Neural cell (in vitro differentiated cells): ENCODE measurements at regions not wholly inside any gene's neighbourhood (a gene's known extent, or its start where the extent isn't known, plus 50 kb on each side); places are given as distances from the start of the nearest gene placed in this dataset.

Experiments
- H2AFZ ChIP-seq: fragments of 200-600, 300-800 bp; sonication (generic), shearing (Covaris generic); 2 replicates; pipeline ENCODE4 v1.6.0; 2014; ENCODE audit warnings: low read depth, mild to moderate bottlenecking, antibody characterized with exemption, low read length, moderate library complexity
- H3F3A ChIP-seq: fragments of 200-600 bp; shearing (Covaris generic); 2 replicates; pipeline ENCODE4 v1.6.1; 2016; ENCODE audit warnings: mild to moderate bottlenecking, moderate library complexity, mixed read lengths, antibody characterized with exemption, low read length; ENCODE audit not compliant: insufficient read depth, poor library complexity, severe bottlenecking
- H3K27ac ChIP-seq: fragments of 200-600, 300-800 bp; sonication (generic), shearing (Covaris generic); 2 replicates; pipeline ENCODE4 v1.5.1; 2014; ENCODE audit warnings: mild to moderate bottlenecking, low read length, moderate library complexity
- H3K27me3 ChIP-seq: fragments of 300-800, 200-600 bp; sonication (generic), shearing (Covaris generic); 2 replicates; pipeline ENCODE4 v1.6.0; 2014; ENCODE audit warnings: mild to moderate bottlenecking, low read depth, low read length, moderate library complexity; ENCODE audit not compliant: insufficient read depth
- H3K36me3 ChIP-seq: fragments of 300-800, 200-600 bp; sonication (generic), shearing (Covaris generic); 2 replicates; pipeline ENCODE4 v1.5.1; 2014; ENCODE audit warnings: mild to moderate bottlenecking, antibody characterized with exemption, low read length, moderate library complexity; ENCODE audit not compliant: insufficient read depth
- H3K4me2 ChIP-seq: fragments of 300-800, 200-600 bp; sonication (generic), shearing (Covaris generic); 2 replicates; pipeline ENCODE4 v1.6.0; 2014; ENCODE audit warnings: mild to moderate bottlenecking, low read length
- H3K4me3 ChIP-seq: fragments of 300-800, 200-600 bp; sonication (generic), shearing (Covaris generic); 2 replicates; pipeline ENCODE4 v1.5.1; 2014; ENCODE audit warnings: mild to moderate bottlenecking, low read length, moderate library complexity
- H3K79me2 ChIP-seq: fragments of 200-600 bp; shearing (Covaris generic); replicated peaks from 2 replicates; pipeline ENCODE4 v1.6.0; 2014; ENCODE audit warnings: mild to moderate bottlenecking, low read length, moderate library complexity; ENCODE audit not compliant: insufficient read depth
- H3K9ac ChIP-seq: fragments of 300-800, 200-600 bp; sonication (generic), shearing (Covaris generic); 2 replicates; pipeline ENCODE4 v1.6.1; 2016; ENCODE audit warnings: mild to moderate bottlenecking, low read length, mixed read lengths
- H3K9me2 ChIP-seq: fragments of 200-600 bp; shearing (Covaris generic); 2 replicates; pipeline ENCODE4 v1.6.1; 2016; ENCODE audit warnings: mild to moderate bottlenecking, low read length, mixed read lengths; ENCODE audit not compliant: insufficient read depth
- H3K9me3 ChIP-seq: fragments of 200-600, 300-800 bp; sonication (generic), shearing (Covaris generic); 2 replicates; pipeline ENCODE4 v1.6.1; 2016; ENCODE audit warnings: mild to moderate bottlenecking, mixed run types, low read length, moderate library complexity, mixed read lengths
- H4K20me1 ChIP-seq: fragments of 200-600 bp; shearing (Covaris generic); 2 replicates; pipeline ENCODE4 v1.6.1; 2016; ENCODE audit warnings: mild to moderate bottlenecking, mixed run types; ENCODE audit not compliant: insufficient read depth
- EP300 ChIP-seq: fragments of 450-650 bp; conservative IDR thresholded peaks from 2 replicates; pipeline ENCODE4 v1.6.1; 2014; ENCODE audit warnings: antibody characterized with exemption, mild to moderate bottlenecking, moderate library complexity; ENCODE audit not compliant: poor library complexity, severe bottlenecking
- EZH2 ChIP-seq: fragments of 200-600, 300-800 bp; shearing (Covaris generic), sonication (generic); IDR thresholded peaks from 2 replicates; pipeline ENCODE4 v1.6.1; 2014; ENCODE audit warnings: antibody characterized with exemption, low read length, borderline replicate concordance, mild to moderate bottlenecking; ENCODE audit not compliant: insufficient read depth, poor library complexity, severe bottlenecking
- MXI1 ChIP-seq: fragments of 450-650 bp; conservative IDR thresholded peaks from 2 replicates; pipeline ENCODE4 v1.6.1; 2014; ENCODE audit warnings: antibody characterized with exemption, mild to moderate bottlenecking; ENCODE audit not compliant: poor library complexity, severe bottlenecking
- POLR2AphosphoS5 ChIP-seq: IDR thresholded peaks from 2 replicates; pipeline ENCODE4 v1.6.1; 2012
- RAD21 ChIP-seq: fragments of 450-650 bp; conservative IDR thresholded peaks from 2 replicates; pipeline ENCODE4 v1.6.1; 2014; ENCODE audit warnings: antibody characterized with exemption, mild to moderate bottlenecking, moderate library complexity
- SMC3 ChIP-seq: fragments of 450-650 bp; conservative IDR thresholded peaks from 2 replicates; pipeline ENCODE4 v1.6.1; 2014; ENCODE audit warnings: antibody characterized with exemption, mild to moderate bottlenecking, moderate library complexity; ENCODE audit not compliant: poor library complexity
- TAF1 ChIP-seq: IDR thresholded peaks from 2 replicates; pipeline ENCODE4 v1.6.1; 2012; ENCODE audit warnings: low read depth
- TF ChIP-seq, protein P1 (sequence below): fragments of 450-650 bp; IDR thresholded peaks from 2 replicates; pipeline ENCODE4 v1.5.1; 2014; ENCODE audit warnings: antibody characterized with exemption, mild to moderate bottlenecking, moderate library complexity; ENCODE audit not compliant: poor library complexity, severe bottlenecking
- TF ChIP-seq, protein P2 (sequence below): IDR thresholded peaks from 2 replicates; pipeline ENCODE4 v1.6.1; 2012; ENCODE audit warnings: borderline replicate concordance

DNA sequence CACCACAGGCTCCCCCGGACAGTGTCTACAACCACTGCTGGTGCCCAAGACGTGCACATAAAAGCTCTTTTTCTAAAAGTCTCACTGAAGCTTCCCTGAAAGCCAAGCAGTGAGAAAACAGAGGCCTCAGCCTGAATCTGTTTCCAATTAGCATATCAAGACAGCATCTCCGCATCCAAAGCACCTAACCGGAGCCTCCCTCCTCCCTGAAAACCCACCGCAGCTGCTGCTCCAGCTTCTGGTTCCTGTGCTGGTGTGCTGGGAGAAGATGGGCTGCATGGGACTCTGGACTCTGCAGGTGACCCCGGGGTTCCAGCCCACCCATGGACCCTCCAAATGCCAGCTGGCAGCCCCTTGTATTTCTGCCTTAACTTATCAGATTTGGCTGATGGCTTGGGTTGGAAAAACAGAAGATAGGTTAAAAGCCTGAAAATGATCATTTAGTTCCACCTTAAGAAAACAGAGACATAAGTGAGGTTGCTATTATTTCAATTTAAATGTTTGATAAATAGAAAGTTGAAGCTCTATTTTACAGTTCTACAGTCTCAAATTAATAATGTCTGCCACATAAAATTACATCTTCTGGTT is 103.3 kb downstream of the TMEM18 start:
- Histone ChIP-seq H3K9me2 (no peaks in the 10 kb centered on the region), H3K9ac (no peak overlapping the region), H2AFZ (no peak overlapping the region), H4K20me1 (no peaks in the 10 kb centered on the region), H3K4me3 (no peak overlapping the region), H3K79me2 (no peaks in the 10 kb centered on the region), H3K27ac (no peak overlapping the region), H3F3A (no peaks in the 10 kb centered on the region), H3K4me2 (no peak overlapping the region), H3K9me3 (no peaks in the 10 kb centered on the region), H3K36me3 (no peaks in the 10 kb centered on the region), H3K27me3 (no peaks in the 10 kb centered on the region)
- no peak for TF ChIP-seq TAF1
- TF ChIP-seq, protein P1, sequence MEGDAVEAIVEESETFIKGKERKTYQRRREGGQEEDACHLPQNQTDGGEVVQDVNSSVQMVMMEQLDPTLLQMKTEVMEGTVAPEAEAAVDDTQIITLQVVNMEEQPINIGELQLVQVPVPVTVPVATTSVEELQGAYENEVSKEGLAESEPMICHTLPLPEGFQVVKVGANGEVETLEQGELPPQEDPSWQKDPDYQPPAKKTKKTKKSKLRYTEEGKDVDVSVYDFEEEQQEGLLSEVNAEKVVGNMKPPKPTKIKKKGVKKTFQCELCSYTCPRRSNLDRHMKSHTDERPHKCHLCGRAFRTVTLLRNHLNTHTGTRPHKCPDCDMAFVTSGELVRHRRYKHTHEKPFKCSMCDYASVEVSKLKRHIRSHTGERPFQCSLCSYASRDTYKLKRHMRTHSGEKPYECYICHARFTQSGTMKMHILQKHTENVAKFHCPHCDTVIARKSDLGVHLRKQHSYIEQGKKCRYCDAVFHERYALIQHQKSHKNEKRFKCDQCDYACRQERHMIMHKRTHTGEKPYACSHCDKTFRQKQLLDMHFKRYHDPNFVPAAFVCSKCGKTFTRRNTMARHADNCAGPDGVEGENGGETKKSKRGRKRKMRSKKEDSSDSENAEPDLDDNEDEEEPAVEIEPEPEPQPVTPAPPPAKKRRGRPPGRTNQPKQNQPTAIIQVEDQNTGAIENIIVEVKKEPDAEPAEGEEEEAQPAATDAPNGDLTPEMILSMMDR: no peak
- TF ChIP-seq, protein P2, sequence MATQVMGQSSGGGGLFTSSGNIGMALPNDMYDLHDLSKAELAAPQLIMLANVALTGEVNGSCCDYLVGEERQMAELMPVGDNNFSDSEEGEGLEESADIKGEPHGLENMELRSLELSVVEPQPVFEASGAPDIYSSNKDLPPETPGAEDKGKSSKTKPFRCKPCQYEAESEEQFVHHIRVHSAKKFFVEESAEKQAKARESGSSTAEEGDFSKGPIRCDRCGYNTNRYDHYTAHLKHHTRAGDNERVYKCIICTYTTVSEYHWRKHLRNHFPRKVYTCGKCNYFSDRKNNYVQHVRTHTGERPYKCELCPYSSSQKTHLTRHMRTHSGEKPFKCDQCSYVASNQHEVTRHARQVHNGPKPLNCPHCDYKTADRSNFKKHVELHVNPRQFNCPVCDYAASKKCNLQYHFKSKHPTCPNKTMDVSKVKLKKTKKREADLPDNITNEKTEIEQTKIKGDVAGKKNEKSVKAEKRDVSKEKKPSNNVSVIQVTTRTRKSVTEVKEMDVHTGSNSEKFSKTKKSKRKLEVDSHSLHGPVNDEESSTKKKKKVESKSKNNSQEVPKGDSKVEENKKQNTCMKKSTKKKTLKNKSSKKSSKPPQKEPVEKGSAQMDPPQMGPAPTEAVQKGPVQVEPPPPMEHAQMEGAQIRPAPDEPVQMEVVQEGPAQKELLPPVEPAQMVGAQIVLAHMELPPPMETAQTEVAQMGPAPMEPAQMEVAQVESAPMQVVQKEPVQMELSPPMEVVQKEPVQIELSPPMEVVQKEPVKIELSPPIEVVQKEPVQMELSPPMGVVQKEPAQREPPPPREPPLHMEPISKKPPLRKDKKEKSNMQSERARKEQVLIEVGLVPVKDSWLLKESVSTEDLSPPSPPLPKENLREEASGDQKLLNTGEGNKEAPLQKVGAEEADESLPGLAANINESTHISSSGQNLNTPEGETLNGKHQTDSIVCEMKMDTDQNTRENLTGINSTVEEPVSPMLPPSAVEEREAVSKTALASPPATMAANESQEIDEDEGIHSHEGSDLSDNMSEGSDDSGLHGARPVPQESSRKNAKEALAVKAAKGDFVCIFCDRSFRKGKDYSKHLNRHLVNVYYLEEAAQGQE: no peak
- no peak for TF ChIP-seq POLR2AphosphoS5
- no peak for TF ChIP-seq MXI1
- TF ChIP-seq RAD21: no peak
- TF ChIP-seq SMC3: no peak
- TF ChIP-seq EZH2: no peak
- TF ChIP-seq EP300: no peak

DNA sequence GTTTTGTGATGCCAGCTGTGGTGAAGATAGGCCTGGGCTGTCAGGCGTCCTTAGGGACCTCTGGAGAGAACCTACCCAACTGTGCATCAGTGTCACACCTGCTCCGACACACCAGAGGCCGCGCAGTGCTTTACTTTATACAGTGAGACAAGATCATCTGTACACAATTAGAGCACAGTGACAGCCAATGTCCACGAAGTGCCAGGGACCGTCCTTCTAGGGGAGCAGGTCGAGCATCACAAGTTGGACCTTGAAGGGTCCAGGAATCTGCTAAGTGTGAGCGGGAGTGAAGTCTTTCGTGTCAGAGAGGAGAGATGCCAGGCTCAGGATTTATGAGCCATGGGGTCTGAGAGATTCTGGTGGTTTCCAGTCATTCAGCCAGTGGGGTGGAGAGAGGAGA is 104.2 kb downstream of the TMEM18 start:
- H3K4me2 ChIP-seq: no peak overlapping the region
- H2AFZ ChIP-seq: no peak overlapping the region
- H3K79me2 ChIP-seq: no peaks in the 10 kb centered on the region
- no peak overlapping the region for H3K27ac ChIP-seq
- H3K27me3 ChIP-seq: no peaks in the 10 kb centered on the region
- no peak overlapping the region for H3K4me3 ChIP-seq
- no peaks in the 10 kb centered on the region for H4K20me1 ChIP-seq
- TF ChIP-seq POLR2AphosphoS5 (no peak), MXI1 (no peak), EP300 (no peak)
- H3F3A ChIP-seq: no peaks in the 10 kb centered on the region
- no peaks in the 10 kb centered on the region for H3K9me3 ChIP-seq
- H3K9ac ChIP-seq: no peak overlapping the region
- no peaks in the 10 kb centered on the region for H3K9me2 ChIP-seq
- no peaks in the 10 kb centered on the region for H3K36me3 ChIP-seq

DNA sequence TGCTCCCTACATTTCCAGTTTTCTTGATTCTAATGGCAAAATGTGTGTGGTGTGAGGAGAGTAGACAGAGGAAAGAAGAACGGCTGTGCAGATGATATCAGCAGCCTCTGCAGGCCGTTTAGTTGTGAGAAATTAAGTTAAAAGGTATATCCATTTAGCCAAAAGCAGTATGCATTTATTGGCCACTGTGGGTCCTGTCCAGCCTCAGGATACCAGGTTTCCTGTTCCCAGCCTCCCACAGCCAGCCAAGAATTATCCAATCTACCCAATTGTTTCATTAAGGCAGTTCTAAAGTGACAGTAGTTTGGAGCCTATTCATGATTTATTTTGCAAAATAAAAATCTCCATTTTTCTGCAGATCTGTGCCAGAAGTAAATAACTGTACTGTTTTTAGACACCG is 107.5 kb downstream of the TMEM18 start:
- no peaks in the 10 kb centered on the region for H3K27me3 ChIP-seq
- no peaks in the 10 kb centered on the region for H3K9me2 ChIP-seq
- H4K20me1 ChIP-seq: no peaks in the 10 kb centered on the region
- no peak overlapping the region for H3K9ac ChIP-seq
- H3K9me3 ChIP-seq: no peaks in the 10 kb centered on the region
- no peak for TF ChIP-seq SMC3
- H3K79me2 ChIP-seq: no peaks in the 10 kb centered on the region
- H2AFZ ChIP-seq: no peak overlapping the region
- H3K27ac ChIP-seq: no peak overlapping the region
- no peak overlapping the region for H3K4me3 ChIP-seq
- no peaks in the 10 kb centered on the region for H3K36me3 ChIP-seq
- H3K4me2 ChIP-seq: no peak overlapping the region
- no peaks in the 10 kb centered on the region for H3F3A ChIP-seq
